Gastroesophageal sphincter (tissue), 4 donors: ENCODE measurements at regions not wholly inside any gene's neighbourhood (a gene's known extent, or its start where the extent isn't known, plus 50 kb on each side); places are given as distances from the start of the nearest gene placed in this dataset.

Source experiments
- ATAC-seq: fragments of 150-250 bp; one replicate; pipeline ENCODE4 v1.9.1; 2016; ENCODE audit warnings: mild to moderate bottlenecking, moderate library complexity
- H3K27ac ChIP-seq, 4 donors: fragments of 200-600 bp; sonication (generic) in 3 of 4; 1 replicate in 3 of 4; 2 replicates in 1 of 4; pipeline ENCODE4 v1.5.1; 2016 to 2019
- H3K27me3 ChIP-seq: fragments of 200-600 bp; sonication (generic); one replicate; pipeline ENCODE4 v1.5.1; 2019
- H3K36me3 ChIP-seq, 2 donors: fragments of 200-600 bp; sonication (generic); one replicate each; pipeline ENCODE4 v1.5.1; 2019; ENCODE audit warnings: control low read depth in 1 of 2
- H3K4me1 ChIP-seq, 3 donors: fragments of 200-600 bp; sonication (generic); 1 replicate in 2 of 3; 2 replicates in 1 of 3; pipeline ENCODE4 v1.5.1; 2016 to 2019; ENCODE audit warnings: control low read depth in 2 of 3
- H3K4me3 ChIP-seq, 2 donors: fragments of 200-600 bp; sonication (generic); one replicate each; pipeline ENCODE4 v1.5.1; 2019; ENCODE audit warnings: mild to moderate bottlenecking in 1 of 2, moderate library complexity in 1 of 2
- H3K9me3 ChIP-seq, 3 donors: fragments of 200-600 bp; sonication (generic); one replicate each; pipeline ENCODE4 v1.5.1; 2017 to 2019; ENCODE audit warnings: control low read depth in 2 of 3
- EP300 ChIP-seq: sonication (generic); formaldehyde crosslinking; IDR thresholded peaks from one replicate; pipeline ENCODE4 v1.6.1; 2017; ENCODE audit warnings: antibody characterized with exemption, mild to moderate bottlenecking
- POLR2A ChIP-seq, 2 donors: fragments of 450-650 bp; IDR thresholded peaks; one replicate each; pipeline ENCODE4 v1.6.1; 2017; ENCODE audit warnings: antibody characterized with exemption in 2 of 2, mild to moderate bottlenecking in 2 of 2, moderate library complexity in 1 of 2
- POLR2AphosphoS5 ChIP-seq: sonication (generic); formaldehyde crosslinking; IDR thresholded peaks from one replicate; pipeline ENCODE4 v1.6.1; 2017; ENCODE audit warnings: antibody characterized with exemption
- WGBS, 2 donors: methylation state at CpG; one replicate each; pipeline ENCODE4 v1.1.5; 2018; ENCODE audit warnings: low coverage in 1 of 2; 5-methylcytosine and 5-hydroxymethylcytosine counted together
- TF ChIP-seq, protein P1 (sequence below), 4 experiments: fragments of 200-600 bp in 2 of 4; fragments of 450-650 bp in 2 of 4; sonication (generic) in 1 of 4; IDR thresholded peaks; one replicate each; pipeline ENCODE4 v1.5.1; 2017 to 2019; ENCODE audit warnings: antibody characterized with exemption in 4 of 4, mild to moderate bottlenecking in 2 of 4, moderate library complexity in 2 of 4

DNA sequence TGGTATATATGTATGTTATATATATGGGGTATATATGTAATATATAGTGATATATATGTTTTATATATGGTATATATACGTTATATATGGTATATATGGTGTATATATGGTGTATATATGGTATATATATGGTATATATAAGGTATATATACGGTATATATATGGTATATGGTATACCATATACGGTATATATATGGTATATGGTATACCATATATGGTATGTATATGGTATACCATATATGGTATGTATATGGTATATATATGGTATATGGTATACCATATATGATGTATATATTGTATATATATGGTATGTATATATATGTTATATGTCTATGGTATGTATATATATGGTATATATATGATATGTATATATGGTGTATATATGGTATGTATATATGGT is 447.7 kb upstream of the USP24 start:
- H3K27ac ChIP-seq = no peak overlapping the region
- WGBS, 2 donors = 86 to 87% methylated on average over 3 of the region's 3 CpGs
- H3K4me3 ChIP-seq = no peak overlapping the region
- H3K9me3 ChIP-seq = no peaks in the 10 kb centered on the region
- no peaks in the 10 kb centered on the region for H3K27me3 ChIP-seq
- ATAC-seq = no peak
- no peaks in the 10 kb centered on the region for H3K36me3 ChIP-seq
- TF ChIP-seq EP300 (no peak), POLR2A (IDR thresholded peaks at IDR 0.05) (no peak), POLR2AphosphoS5 (no peak)
- TF ChIP-seq, protein P1, sequence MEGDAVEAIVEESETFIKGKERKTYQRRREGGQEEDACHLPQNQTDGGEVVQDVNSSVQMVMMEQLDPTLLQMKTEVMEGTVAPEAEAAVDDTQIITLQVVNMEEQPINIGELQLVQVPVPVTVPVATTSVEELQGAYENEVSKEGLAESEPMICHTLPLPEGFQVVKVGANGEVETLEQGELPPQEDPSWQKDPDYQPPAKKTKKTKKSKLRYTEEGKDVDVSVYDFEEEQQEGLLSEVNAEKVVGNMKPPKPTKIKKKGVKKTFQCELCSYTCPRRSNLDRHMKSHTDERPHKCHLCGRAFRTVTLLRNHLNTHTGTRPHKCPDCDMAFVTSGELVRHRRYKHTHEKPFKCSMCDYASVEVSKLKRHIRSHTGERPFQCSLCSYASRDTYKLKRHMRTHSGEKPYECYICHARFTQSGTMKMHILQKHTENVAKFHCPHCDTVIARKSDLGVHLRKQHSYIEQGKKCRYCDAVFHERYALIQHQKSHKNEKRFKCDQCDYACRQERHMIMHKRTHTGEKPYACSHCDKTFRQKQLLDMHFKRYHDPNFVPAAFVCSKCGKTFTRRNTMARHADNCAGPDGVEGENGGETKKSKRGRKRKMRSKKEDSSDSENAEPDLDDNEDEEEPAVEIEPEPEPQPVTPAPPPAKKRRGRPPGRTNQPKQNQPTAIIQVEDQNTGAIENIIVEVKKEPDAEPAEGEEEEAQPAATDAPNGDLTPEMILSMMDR (IDR thresholded peaks at IDR 0.05) = no peak
- no peaks in the 10 kb centered on the region for H3K4me1 ChIP-seq

DNA sequence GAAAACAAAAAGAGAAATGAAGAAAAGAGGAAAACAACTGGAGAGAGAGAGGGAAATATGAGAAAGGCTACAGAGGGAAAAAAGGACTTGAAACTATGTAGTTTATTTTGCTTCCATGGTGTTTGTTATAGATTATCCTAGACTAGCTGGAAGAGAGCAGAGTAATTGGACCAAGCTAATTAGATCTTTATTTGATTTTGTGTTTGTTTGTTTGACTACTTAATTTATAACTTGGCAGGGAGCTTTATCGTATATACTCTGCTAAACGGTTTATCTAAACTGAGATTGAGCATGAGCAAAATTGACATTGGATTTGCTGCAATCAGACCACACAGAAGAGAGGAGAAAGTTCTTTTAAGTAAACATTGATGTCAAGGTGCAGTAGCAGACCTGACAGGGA is 443.8 kb upstream of the USP24 start:
- H3K4me3 ChIP-seq = no peak overlapping the region
- TF ChIP-seq POLR2A (IDR thresholded peaks at IDR 0.05) = no peak
- TF ChIP-seq, protein P1 (IDR thresholded peaks at IDR 0.05) = no peak
- TF ChIP-seq EP300 = no peak
- TF ChIP-seq POLR2AphosphoS5 = no peak
- 60 to 89% methylated on average over 2 of the region's 2 CpGs for WGBS, 2 donors
- H3K27me3 ChIP-seq = no peaks in the 10 kb centered on the region
- H3K36me3 ChIP-seq = no peaks in the 10 kb centered on the region
- peak overlapping the region in 1 of 4 donors; percentile 3 for H3K27ac ChIP-seq
- no peaks in the 10 kb centered on the region for H3K9me3 ChIP-seq
- H3K4me1 ChIP-seq = no peaks in the 10 kb centered on the region
- no peak for ATAC-seq

DNA sequence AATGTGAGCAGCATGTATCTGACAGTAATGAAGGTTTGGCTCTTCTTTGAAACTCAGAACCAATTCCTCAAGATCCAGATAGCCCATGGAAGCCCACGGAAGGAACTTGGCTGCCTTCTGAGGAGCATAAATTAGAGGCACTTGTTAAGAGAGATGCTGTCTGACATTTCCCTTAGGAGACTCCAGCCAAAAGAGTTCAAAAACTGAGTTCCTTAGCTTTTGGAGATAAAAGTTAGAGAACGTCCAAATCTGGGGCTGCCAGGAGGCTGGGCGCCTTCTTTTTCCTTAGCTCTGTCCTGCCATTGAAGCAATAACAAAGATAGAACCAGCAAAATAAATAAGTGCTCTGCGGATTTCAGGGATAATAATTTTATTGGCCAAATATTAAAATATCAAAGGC is 439.6 kb upstream of the USP24 start:
- Histone ChIP-seq H3K36me3 (no peaks in the 10 kb centered on the region), H3K4me3 (no peak overlapping the region), H3K27ac (peak overlapping the region in 2 of 4 donors; percentile 30 to 43), H3K9me3 (no peaks in the 10 kb centered on the region), H3K4me1 (peaks cover 0 to 10% (median 0%) of the 10 kb centered on the region in 3 donors), H3K27me3 (no peaks in the 10 kb centered on the region)
- TF ChIP-seq, protein P1 (IDR thresholded peaks at IDR 0.05) = no peak
- 71 to 79% methylated on average over 4 of the region's 4 CpGs for WGBS, 2 donors
- no peak for ATAC-seq

DNA sequence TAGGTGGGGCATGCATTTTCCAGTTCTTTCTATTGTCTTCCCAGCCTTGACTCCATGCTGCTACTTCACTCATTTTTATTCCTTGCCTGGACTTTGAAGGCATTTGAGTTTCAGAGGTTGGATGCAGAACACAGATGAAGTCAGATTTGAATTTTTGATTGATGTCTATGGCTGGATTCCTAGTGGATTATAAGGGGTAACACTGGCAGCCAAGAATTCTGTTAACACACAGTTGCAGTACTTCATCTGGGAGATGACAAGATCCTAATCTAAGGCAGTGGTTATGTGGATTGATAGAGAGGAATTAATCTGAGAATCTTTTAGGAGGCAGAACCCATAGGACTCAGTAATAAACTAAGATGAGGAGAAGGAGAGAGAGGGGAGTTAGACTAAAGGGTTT is 439.0 kb upstream of the USP24 start:
- Histone ChIP-seq H3K4me1 (peaks cover 0 to 11% (median 0%) of the 10 kb centered on the region in 3 donors), H3K9me3 (no peaks in the 10 kb centered on the region), H3K4me3 (no peak overlapping the region), H3K27ac (peak overlapping the region in 1 of 4 donors; percentile 30), H3K27me3 (no peaks in the 10 kb centered on the region), H3K36me3 (no peaks in the 10 kb centered on the region)
- TF ChIP-seq EP300 (no peak), POLR2AphosphoS5 (no peak), POLR2A (IDR thresholded peaks at IDR 0.05) (no peak)
- TF ChIP-seq, protein P1 (IDR thresholded peaks at IDR 0.05) = no peak
- ATAC-seq = no peak

DNA sequence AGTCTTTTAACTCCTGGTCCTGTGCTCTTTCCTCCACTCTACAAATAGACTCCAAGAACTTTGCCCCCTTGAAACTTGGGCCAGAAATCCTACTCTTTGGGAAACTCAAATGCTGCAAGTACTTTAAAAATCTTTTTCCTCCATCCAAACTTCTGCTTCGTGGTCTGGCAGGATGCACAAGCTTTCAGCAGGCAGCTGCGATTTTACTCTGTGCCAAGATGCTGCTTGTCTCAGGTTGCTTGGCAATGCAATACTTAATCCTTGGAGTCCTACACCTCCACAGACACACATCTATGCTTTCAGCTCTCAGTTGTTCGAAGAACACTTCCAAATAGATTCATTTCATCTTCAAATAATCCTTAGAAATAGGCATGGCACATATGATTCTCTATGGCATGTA is 435.3 kb upstream of the USP24 start:
- no peaks in the 10 kb centered on the region for H3K27me3 ChIP-seq
- no peak overlapping the region for H3K27ac ChIP-seq
- H3K36me3 ChIP-seq = no peaks in the 10 kb centered on the region
- H3K4me1 ChIP-seq = peaks cover 0 to 11% (median 0%) of the 10 kb centered on the region in 3 donors
- no peak for TF ChIP-seq EP300
- TF ChIP-seq, protein P1 (IDR thresholded peaks at IDR 0.05) = no peak
- TF ChIP-seq POLR2A (IDR thresholded peaks at IDR 0.05) = no peak
- TF ChIP-seq POLR2AphosphoS5 = no peak
- 15 to 31% methylated on average over 3 of the region's 3 CpGs for WGBS, 2 donors
- no peak overlapping the region for H3K4me3 ChIP-seq
- no peak for ATAC-seq
- H3K9me3 ChIP-seq = no peaks in the 10 kb centered on the region
